ENCODE measurements at regions not wholly inside any gene's neighbourhood (a gene's known extent, or its start where the extent isn't known, plus 50 kb on each side); places are given as distances from the start of the nearest gene placed in this dataset.

GRCh38 chr7:26949319-26949718 is 84.9 kb upstream of the SKAP2 start:
- no peak for TF ChIP-seq CTCF (IDR thresholded peaks at IDR 0.05; ENCODE audit: low read depth, low read length)
- no peak for TF ChIP-seq POLR2A (IDR thresholded peaks at IDR 0.05; ENCODE audit: extremely low read depth, insufficient read length)
